WTC11 (cell line): ENCODE measurements at regions not wholly inside any gene's neighbourhood (a gene's known extent, or its start where the extent isn't known, plus 50 kb on each side); places are given as distances from the start of the nearest gene placed in this dataset.

Experiments used
- ATAC-seq: fragments of 200-7000 bp; cut with Tn5 transposase; 2 replicates; pipeline ENCODE4 v1.10.0; 2021; ENCODE audit warnings: mild to moderate bottlenecking, moderate library complexity
- CTCF ChIA-PET: fragments of 300-600 bp; sonication (Branson Sonifier 250); formaldehyde crosslinking; loops from one replicate; lab custom pipeline; 2021; ENCODE audit warnings: antibody characterized with exemption; lab: Charles Lee
- POLR2A ChIA-PET: fragments of 350-600 bp; sonication (Branson Sonifier 250); formaldehyde crosslinking; loops from one replicate; lab custom pipeline; 2021; ENCODE audit warnings: antibody characterized with exemption; lab: Charles Lee
- DNase-seq: peaks from one replicate; pipeline ENCODE4 v3.0.0; 2021; ENCODE audit warnings: low spot score
- H3K27ac Mint-ChIP-seq: 2 replicates; pipeline ENCODE4 v1.8.0; 2021; ENCODE audit warnings: mixed read lengths
- H3K27me3 Mint-ChIP-seq: 2 replicates; pipeline ENCODE4 v1.8.0; 2021; ENCODE audit warnings: low read depth, mild to moderate bottlenecking, moderate library complexity, mixed read lengths
- H3K36me3 Mint-ChIP-seq: 2 replicates; pipeline ENCODE4 v1.8.0; 2021; ENCODE audit warnings: mixed read lengths
- H3K4me1 Mint-ChIP-seq: 2 replicates; pipeline ENCODE4 v1.8.0; 2022; ENCODE audit warnings: mixed read lengths
- H3K4me3 Mint-ChIP-seq: 2 replicates; pipeline ENCODE4 v1.8.0; 2021; ENCODE audit warnings: mild to moderate bottlenecking, moderate library complexity, mixed read lengths
- H3K9me3 Mint-ChIP-seq: 2 replicates; pipeline ENCODE4 v1.8.0; 2021; ENCODE audit warnings: mixed read lengths
- ELF4 ChIP-seq: sonication (generic); formaldehyde crosslinking; IDR thresholded peaks from 2 replicates; pipeline ENCODE4 v1.8.1; 2022; ENCODE audit warnings: low read depth, mild to moderate bottlenecking, moderate library complexity, missing genetic modification reagents
- EMX1 ChIP-seq: fragments of 250-450 bp; sonication (Bioruptor Pico); IDR thresholded peaks from 2 replicates; pipeline ENCODE4 v1.8.0; 2021; ENCODE audit warnings: mild to moderate bottlenecking
- GABPB1 ChIP-seq: sonication (generic); formaldehyde crosslinking; IDR thresholded peaks from 2 replicates; pipeline ENCODE4 v1.8.1; 2023; ENCODE audit warnings: mild to moderate bottlenecking, missing genetic modification reagents
- GRHL2 ChIP-seq: fragments of 250-450 bp; sonication (Bioruptor Pico); IDR thresholded peaks from 2 replicates; pipeline ENCODE4 v1.8.0; 2022; ENCODE audit warnings: mild to moderate bottlenecking, moderate library complexity; ENCODE audit not compliant: insufficient replicate concordance, severe bottlenecking
- JUN ChIP-seq: sonication (generic); formaldehyde crosslinking; IDR thresholded peaks from 2 replicates; pipeline ENCODE4 v1.8.0; 2023; ENCODE audit warnings: mild to moderate bottlenecking, missing genetic modification reagents
- NFATC4 ChIP-seq: fragments of 250-450 bp; sonication (Bioruptor Pico); IDR thresholded peaks from 2 replicates; pipeline ENCODE4 v1.9.0; 2021; ENCODE audit warnings: mild to moderate bottlenecking
- NR2C2 ChIP-seq: sonication (generic); formaldehyde crosslinking; IDR thresholded peaks from 2 replicates; pipeline ENCODE4 v1.8.0; 2022; ENCODE audit warnings: mild to moderate bottlenecking, missing genetic modification reagents
- NR3C1 ChIP-seq: sonication (generic); formaldehyde crosslinking; conservative IDR thresholded peaks from 2 replicates; pipeline ENCODE4 v1.8.1; 2023; ENCODE audit warnings: low read depth, mild to moderate bottlenecking, missing genetic modification reagents
- RELA ChIP-seq: sonication (generic); formaldehyde crosslinking; IDR thresholded peaks from 2 replicates; pipeline ENCODE4 v1.8.1; 2022; ENCODE audit warnings: missing genetic modification reagents, mild to moderate bottlenecking, borderline replicate concordance
- SMAD3 ChIP-seq: sonication (generic); formaldehyde crosslinking; IDR thresholded peaks from 2 replicates; pipeline ENCODE4 v1.8.0; 2022; ENCODE audit warnings: missing genetic modification reagents, mild to moderate bottlenecking, borderline replicate concordance
- SP1 ChIP-seq: sonication (generic); formaldehyde crosslinking; conservative IDR thresholded peaks from 2 replicates; pipeline ENCODE4 v1.8.1; 2022; ENCODE audit warnings: missing genetic modification reagents
- TCF7 ChIP-seq: sonication (generic); formaldehyde crosslinking; IDR thresholded peaks from 2 replicates; pipeline ENCODE4 v1.8.0; 2022; ENCODE audit warnings: mild to moderate bottlenecking, low read depth, missing genetic modification reagents, moderate library complexity
- TEAD4 ChIP-seq: sonication (generic); formaldehyde crosslinking; IDR thresholded peaks from 2 replicates; pipeline ENCODE4 v1.8.0; 2022; ENCODE audit warnings: mild to moderate bottlenecking, missing genetic modification reagents
- ZNF219 ChIP-seq: sonication (generic); formaldehyde crosslinking; IDR thresholded peaks from 2 replicates; pipeline ENCODE4 v1.8.0; 2023; ENCODE audit warnings: missing genetic modification reagents, mild to moderate bottlenecking, borderline replicate concordance
- ZNF317 ChIP-seq: sonication (generic); formaldehyde crosslinking; IDR thresholded peaks from 2 replicates; pipeline ENCODE4 v1.8.1; 2023; ENCODE audit warnings: low read depth, mild to moderate bottlenecking, moderate library complexity, missing genetic modification reagents, borderline replicate concordance
- ZNF396 ChIP-seq: fragments of 250-450 bp; sonication (Bioruptor Pico); IDR thresholded peaks from 2 replicates; pipeline ENCODE4 v1.8.0; 2021; ENCODE audit warnings: mild to moderate bottlenecking, moderate library complexity, borderline replicate concordance
- ZNF416 ChIP-seq: fragments of 250-450 bp; sonication (Bioruptor Pico); IDR thresholded peaks from 2 replicates; pipeline ENCODE4 v1.9.0; 2021; ENCODE audit warnings: mild to moderate bottlenecking, inconsistent platforms
- ZNF671 ChIP-seq: fragments of 250-450 bp; sonication (Bioruptor Pico); IDR thresholded peaks from 2 replicates; pipeline ENCODE4 v1.8.0; 2021; ENCODE audit warnings: mild to moderate bottlenecking
- TF ChIP-seq, protein P1 (sequence below): fragments of 200-600 bp; IDR thresholded peaks from 2 replicates; pipeline ENCODE4 v1.8.0; 2022; ENCODE audit warnings: antibody characterized with exemption
- TF ChIP-seq, protein P2 (sequence below): sonication (generic); formaldehyde crosslinking; IDR thresholded peaks from 2 replicates; pipeline ENCODE4 v1.8.1; 2022; ENCODE audit warnings: low read depth, mild to moderate bottlenecking, moderate library complexity, missing genetic modification reagents, borderline replicate concordance
- TF ChIP-seq, protein P3 (sequence below): sonication (generic); formaldehyde crosslinking; IDR thresholded peaks from 2 replicates; pipeline ENCODE4 v1.8.1; 2022; ENCODE audit warnings: low read depth, missing genetic modification reagents, borderline replicate concordance
- TF ChIP-seq, protein P4 (sequence below): fragments of 250-450 bp; sonication (Bioruptor Pico); IDR thresholded peaks from 2 replicates; pipeline ENCODE4 v2.1.2; 2022; ENCODE audit warnings: mild to moderate bottlenecking, moderate library complexity
- TF ChIP-seq, protein P5 (sequence below): sonication (generic); formaldehyde crosslinking; conservative IDR thresholded peaks from 2 replicates; pipeline ENCODE4 v1.8.1; 2022; ENCODE audit warnings: mild to moderate bottlenecking, missing genetic modification reagents
- TF ChIP-seq, protein P6 (sequence below): sonication (generic); formaldehyde crosslinking; IDR thresholded peaks from 2 replicates; pipeline ENCODE4 v1.8.0; 2022; ENCODE audit warnings: mild to moderate bottlenecking, missing genetic modification reagents

DNA sequence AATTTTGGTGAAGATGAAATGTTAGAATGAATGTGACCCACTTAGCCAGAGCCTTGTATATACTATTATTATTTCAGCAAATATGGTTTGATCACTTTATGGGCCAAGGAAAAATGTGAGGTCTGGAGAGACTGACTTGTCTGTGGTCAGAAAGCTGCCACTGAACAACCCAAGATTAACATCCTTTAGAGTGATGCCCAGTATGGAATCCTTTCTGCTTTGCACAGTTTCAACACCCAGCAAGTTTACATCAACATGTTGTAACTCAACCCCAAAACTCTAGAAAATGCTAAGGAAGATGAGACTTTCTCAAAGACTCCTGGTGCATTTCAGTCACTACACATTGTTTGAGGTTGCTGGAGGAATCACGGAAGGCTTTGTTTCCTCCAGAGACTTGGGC is 107.7 kb downstream of the SNX19 start:
- H3K9me3 Mint-ChIP-seq = no peaks in the 10 kb centered on the region
- no peak overlapping the region for H3K4me3 Mint-ChIP-seq
- DNase-seq (no peak), ATAC-seq (no peak)
- peaks cover 41% of the 10 kb centered on the region for H3K4me1 Mint-ChIP-seq
- no peaks in the 10 kb centered on the region for H3K36me3 Mint-ChIP-seq
- no peak for TF ChIP-seq NFATC4 (CRISPR knock-in tag)
- TF ChIP-seq, protein P1, sequence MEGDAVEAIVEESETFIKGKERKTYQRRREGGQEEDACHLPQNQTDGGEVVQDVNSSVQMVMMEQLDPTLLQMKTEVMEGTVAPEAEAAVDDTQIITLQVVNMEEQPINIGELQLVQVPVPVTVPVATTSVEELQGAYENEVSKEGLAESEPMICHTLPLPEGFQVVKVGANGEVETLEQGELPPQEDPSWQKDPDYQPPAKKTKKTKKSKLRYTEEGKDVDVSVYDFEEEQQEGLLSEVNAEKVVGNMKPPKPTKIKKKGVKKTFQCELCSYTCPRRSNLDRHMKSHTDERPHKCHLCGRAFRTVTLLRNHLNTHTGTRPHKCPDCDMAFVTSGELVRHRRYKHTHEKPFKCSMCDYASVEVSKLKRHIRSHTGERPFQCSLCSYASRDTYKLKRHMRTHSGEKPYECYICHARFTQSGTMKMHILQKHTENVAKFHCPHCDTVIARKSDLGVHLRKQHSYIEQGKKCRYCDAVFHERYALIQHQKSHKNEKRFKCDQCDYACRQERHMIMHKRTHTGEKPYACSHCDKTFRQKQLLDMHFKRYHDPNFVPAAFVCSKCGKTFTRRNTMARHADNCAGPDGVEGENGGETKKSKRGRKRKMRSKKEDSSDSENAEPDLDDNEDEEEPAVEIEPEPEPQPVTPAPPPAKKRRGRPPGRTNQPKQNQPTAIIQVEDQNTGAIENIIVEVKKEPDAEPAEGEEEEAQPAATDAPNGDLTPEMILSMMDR = no peak
- TF ChIP-seq TEAD4 (CRISPR knock-in tag) = no peak
- TF ChIP-seq, protein P2, sequence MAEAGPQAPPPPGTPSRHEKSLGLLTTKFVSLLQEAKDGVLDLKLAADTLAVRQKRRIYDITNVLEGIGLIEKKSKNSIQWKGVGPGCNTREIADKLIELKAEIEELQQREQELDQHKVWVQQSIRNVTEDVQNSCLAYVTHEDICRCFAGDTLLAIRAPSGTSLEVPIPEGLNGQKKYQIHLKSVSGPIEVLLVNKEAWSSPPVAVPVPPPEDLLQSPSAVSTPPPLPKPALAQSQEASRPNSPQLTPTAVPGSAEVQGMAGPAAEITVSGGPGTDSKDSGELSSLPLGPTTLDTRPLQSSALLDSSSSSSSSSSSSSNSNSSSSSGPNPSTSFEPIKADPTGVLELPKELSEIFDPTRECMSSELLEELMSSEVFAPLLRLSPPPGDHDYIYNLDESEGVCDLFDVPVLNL (CRISPR knock-in tag) = no peak
- TF ChIP-seq SP1 (CRISPR knock-in tag) = no peak
- TF ChIP-seq ZNF396 (CRISPR knock-in tag) = no peak
- no peak for TF ChIP-seq NR3C1
- TF ChIP-seq, protein P3, sequence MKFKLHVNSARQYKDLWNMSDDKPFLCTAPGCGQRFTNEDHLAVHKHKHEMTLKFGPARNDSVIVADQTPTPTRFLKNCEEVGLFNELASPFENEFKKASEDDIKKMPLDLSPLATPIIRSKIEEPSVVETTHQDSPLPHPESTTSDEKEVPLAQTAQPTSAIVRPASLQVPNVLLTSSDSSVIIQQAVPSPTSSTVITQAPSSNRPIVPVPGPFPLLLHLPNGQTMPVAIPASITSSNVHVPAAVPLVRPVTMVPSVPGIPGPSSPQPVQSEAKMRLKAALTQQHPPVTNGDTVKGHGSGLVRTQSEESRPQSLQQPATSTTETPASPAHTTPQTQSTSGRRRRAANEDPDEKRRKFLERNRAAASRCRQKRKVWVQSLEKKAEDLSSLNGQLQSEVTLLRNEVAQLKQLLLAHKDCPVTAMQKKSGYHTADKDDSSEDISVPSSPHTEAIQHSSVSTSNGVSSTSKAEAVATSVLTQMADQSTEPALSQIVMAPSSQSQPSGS (CRISPR knock-in tag) = no peak
- no peak for TF ChIP-seq ELF4 (CRISPR knock-in tag)
- no peak for TF ChIP-seq GABPB1
- POLR2A ChIA-PET = no interaction called here
- no peak overlapping the region for H3K27ac Mint-ChIP-seq
- CTCF ChIA-PET = no interaction called here
- no peaks in the 10 kb centered on the region for H3K27me3 Mint-ChIP-seq

DNA sequence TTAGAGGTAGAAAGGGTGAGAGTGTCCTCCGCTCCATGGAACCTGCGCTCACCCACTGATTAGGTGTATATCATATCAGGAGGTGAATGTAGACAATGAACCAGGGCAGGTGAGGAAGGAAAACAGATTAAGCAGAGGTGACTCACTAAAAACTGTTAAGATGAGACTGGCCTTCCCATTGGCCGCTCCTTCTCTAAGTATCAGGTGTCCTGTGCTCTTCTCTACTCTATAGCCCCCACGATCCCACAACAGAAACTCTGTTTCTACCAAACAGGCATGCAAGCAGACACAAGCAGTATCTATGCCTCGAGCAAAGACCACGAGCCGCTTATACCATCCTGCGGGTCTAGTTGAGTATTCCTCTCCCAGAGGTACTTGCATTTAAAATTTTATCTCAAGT is 103.1 kb downstream of the SNX19 start:
- no peak for DNase-seq
- Mint-ChIP-seq H3K27me3 (no peaks in the 10 kb centered on the region), H3K36me3 (no peaks in the 10 kb centered on the region), H3K9me3 (no peaks in the 10 kb centered on the region), H3K4me3 (no peak overlapping the region), H3K4me1 (peaks cover 16% of the 10 kb centered on the region), H3K27ac (no peak overlapping the region)
- POLR2A ChIA-PET = no interaction called here
- CTCF ChIA-PET = interaction anchor here (1.0 kb wide), 1 partner anchor 14 kb away, joined by 4 read pairs; no protein-coding TSS in a partner anchor
- TF ChIP-seq NR2C2 (CRISPR knock-in tag) (no peak), ZNF317 (no peak), EMX1 (CRISPR knock-in tag) (no peak), ZNF219 (no peak), RELA (CRISPR knock-in tag) (no peak)
- TF ChIP-seq, protein P4, sequence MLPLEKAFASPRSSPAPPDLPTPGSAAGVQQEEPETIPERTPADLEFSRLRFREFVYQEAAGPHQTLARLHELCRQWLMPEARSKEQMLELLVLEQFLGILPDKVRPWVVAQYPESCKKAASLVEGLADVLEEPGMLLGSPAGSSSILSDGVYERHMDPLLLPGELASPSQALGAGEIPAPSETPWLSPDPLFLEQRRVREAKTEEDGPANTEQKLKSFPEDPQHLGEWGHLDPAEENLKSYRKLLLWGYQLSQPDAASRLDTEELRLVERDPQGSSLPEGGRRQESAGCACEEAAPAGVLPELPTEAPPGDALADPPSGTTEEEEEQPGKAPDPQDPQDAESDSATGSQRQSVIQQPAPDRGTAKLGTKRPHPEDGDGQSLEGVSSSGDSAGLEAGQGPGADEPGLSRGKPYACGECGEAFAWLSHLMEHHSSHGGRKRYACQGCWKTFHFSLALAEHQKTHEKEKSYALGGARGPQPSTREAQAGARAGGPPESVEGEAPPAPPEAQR = no peak
- TF ChIP-seq, all 79 proteins: peak for 0
- peak; percentile 77 for ATAC-seq

DNA sequence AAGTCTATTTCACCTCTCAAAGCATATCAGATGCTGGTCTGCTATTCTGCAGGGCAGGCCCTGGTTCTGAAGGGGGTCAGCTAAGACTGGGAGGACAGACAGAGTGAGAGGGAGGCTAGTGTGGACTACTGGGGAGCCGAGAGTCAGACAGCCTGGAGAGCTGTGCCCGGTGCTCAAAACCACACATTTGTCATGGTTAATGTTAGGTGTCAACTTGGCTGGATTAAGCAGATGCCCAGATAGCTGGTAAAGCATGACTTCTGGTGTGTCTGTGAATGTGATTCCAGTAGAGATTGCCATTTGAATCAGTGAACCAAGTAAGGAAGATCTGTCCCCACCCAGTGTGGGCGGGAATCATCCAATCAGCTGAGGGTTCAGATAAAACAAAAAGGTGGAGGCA is 102.6 kb downstream of the SNX19 start:
- Mint-ChIP-seq H3K4me1 (peaks cover 16% of the 10 kb centered on the region), H3K9me3 (no peaks in the 10 kb centered on the region), H3K36me3 (no peaks in the 10 kb centered on the region), H3K27ac (no peak overlapping the region), H3K27me3 (no peaks in the 10 kb centered on the region), H3K4me3 (no peak overlapping the region)
- ChIA-PET CTCF (interaction anchor here (1.0 kb wide), 1 partner anchor 14 kb away, joined by 4 read pairs; no protein-coding TSS in a partner anchor), POLR2A (no interaction called here)
- DNase-seq (no peak), ATAC-seq (peak; percentile 26; the same call in 1 of the 2 replicates)
- TF ChIP-seq ELF4 (CRISPR knock-in tag) (no peak), SMAD3 (no peak), ZNF671 (CRISPR knock-in tag) (no peak), GRHL2 (CRISPR knock-in tag) (no peak), JUN (CRISPR knock-in tag) (no peak), ZNF219 (no peak), ZNF416 (CRISPR knock-in tag) (no peak), TCF7 (no peak), NFATC4 (CRISPR knock-in tag) (no peak)
- TF ChIP-seq, protein P5, sequence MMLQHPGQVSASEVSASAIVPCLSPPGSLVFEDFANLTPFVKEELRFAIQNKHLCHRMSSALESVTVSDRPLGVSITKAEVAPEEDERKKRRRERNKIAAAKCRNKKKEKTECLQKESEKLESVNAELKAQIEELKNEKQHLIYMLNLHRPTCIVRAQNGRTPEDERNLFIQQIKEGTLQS (CRISPR knock-in tag) = no peak
- TF ChIP-seq, protein P6, sequence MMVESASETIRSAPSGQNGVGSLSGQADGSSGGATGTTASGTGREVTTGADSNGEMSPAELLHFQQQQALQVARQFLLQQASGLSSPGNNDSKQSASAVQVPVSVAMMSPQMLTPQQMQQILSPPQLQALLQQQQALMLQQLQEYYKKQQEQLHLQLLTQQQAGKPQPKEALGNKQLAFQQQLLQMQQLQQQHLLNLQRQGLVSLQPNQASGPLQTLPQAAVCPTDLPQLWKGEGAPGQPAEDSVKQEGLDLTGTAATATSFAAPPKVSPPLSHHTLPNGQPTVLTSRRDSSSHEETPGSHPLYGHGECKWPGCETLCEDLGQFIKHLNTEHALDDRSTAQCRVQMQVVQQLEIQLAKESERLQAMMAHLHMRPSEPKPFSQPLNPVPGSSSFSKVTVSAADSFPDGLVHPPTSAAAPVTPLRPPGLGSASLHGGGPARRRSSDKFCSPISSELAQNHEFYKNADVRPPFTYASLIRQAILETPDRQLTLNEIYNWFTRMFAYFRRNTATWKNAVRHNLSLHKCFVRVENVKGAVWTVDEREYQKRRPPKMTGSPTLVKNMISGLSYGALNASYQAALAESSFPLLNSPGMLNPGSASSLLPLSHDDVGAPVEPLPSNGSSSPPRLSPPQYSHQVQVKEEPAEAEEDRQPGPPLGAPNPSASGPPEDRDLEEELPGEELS (CRISPR knock-in tag) = no peak
- TF ChIP-seq, protein P3 (CRISPR knock-in tag) = no peak
